Posterior vena cava (tissue), 2 donors: ENCODE measurements at regions not wholly inside any gene's neighbourhood (a gene's known extent, or its start where the extent isn't known, plus 50 kb on each side); places are given as distances from the start of the nearest gene placed in this dataset.
"Not testable (repeated sequence)": the region's sequence is repeated elsewhere in the genome, so short reads cannot be mapped to it uniquely, and the experiment has no call there.

Experiments
- DNase-seq: peaks from one replicate; pipeline ENCODE4 v3.0.0-alpha.2; 2020; ENCODE audit warnings: low spot score
- intact Hi-C, 2 donors: fragments of 100-400 bp; cut with DNase I; formaldehyde crosslinking; loops; one replicate each; pipeline versions ENCODE4 v1.14.1 to v1.14.2; 2022 to 2023
- donor health status: DM: yes; HTN: yes; CAD: no.
- donor health status: DM: yes; HTN: yes; CAD: no.

GRCh38 chr13:111017755-111018459 is 97.2 kb upstream of the ARHGEF7 start:
- no peak for DNase-seq
- intact Hi-C loops: no loop called here

DNA sequence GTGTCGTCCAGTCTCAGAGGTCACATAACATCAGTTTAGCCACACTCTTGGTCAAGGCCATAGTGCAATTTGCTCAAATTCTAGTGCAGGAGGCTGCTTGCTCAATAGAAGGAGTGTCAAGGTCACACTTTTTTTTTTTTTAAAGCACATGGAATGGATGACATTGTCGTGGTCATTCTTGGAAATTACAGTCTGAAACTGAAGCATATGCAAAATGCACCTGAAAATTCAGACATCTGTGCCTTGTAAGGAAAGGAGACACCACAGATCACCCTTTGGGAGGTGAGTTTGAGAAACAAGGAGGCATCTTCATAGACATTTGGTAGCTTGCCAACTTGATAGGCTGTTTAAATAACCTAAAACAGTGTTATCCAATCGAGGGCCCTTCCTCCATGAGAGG is 98.3 kb upstream of the ANKRD10 start:
- intact Hi-C loops: no loop called here
- no peak for DNase-seq

GRCh38 chr13:111011899-111012298 is 97.0 kb upstream of the ANKRD10 start:
- intact Hi-C loops: no loop called here
- no peak for DNase-seq

DNA sequence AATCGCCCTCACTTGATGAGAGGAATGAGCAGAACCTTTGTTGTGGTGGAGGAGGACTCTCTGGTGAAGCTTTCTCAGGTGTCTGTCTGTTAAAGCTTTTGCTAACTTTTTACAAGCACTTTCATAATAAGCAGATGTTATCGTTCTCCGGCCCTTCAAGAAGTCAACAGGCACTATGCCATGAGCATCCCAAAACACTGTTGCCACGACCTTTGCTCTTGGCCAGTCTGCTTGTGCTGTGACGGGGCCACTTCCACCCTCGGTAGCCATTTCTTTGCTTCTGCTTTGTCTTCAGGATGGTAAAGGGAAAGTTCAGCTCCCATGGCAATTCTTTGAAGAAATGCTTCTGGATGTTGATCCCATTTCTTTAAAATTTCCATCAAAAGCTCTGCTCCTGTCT is 93.5 kb upstream of the ANKRD10 start:
- intact Hi-C loops: no loop called here
- DNase-seq: no peak

DNA sequence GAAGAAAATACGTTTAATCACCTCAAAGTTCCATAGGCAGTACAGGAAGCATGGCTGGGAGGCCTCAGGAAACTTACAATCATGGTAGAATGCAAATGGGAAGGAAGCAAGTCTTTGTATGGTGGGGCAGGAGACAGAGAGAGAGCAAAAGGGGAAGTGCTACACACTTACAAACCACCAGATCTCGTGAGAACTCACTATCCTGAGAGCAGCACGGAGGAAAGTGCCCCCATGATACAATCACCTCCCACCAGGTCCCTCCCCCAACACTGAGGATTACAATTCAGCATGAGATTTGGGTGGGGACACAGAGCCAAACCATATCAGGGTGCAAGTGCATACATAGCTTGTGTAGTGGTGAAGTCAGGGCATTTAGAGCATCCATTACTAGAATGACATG is 92.3 kb upstream of the ANKRD10 start:
- no peak for DNase-seq
- intact Hi-C loops: no loop called here

GRCh38 chr13:111006506-111007031 is 91.7 kb upstream of the ANKRD10 start:
- DNase-seq: peak; percentile 95
- intact Hi-C loops: no loop called here

- intact Hi-C loops: no loop called here
- DNase-seq: peak; percentile 87
Measured at GRCh38 chr13:111005808-111006505, 91.1 kb upstream of the ANKRD10 start.

- DNase-seq: no peak
- intact Hi-C loops: no loop called here
Measured at GRCh38 chr13:111005364-111005763, 90.5 kb upstream of the ANKRD10 start.

- DNase-seq: no peak
- intact Hi-C loops: no loop called here
Measured at GRCh38 chr13:111004444-111004843, 89.6 kb upstream of the ANKRD10 start.

GRCh38 chr13:111001636-111002035 is 86.8 kb upstream of the ANKRD10 start:
- intact Hi-C loops: no loop called here

GRCh38 chr13:110993788-110994187 is 78.9 kb upstream of the ANKRD10 start:
- no peak for DNase-seq
- intact Hi-C loops: no loop called here

More at GRCh38 chr13:111001636-111002035, 86.8 kb upstream of the ANKRD10 start:
- DNase-seq: no peak

DNA sequence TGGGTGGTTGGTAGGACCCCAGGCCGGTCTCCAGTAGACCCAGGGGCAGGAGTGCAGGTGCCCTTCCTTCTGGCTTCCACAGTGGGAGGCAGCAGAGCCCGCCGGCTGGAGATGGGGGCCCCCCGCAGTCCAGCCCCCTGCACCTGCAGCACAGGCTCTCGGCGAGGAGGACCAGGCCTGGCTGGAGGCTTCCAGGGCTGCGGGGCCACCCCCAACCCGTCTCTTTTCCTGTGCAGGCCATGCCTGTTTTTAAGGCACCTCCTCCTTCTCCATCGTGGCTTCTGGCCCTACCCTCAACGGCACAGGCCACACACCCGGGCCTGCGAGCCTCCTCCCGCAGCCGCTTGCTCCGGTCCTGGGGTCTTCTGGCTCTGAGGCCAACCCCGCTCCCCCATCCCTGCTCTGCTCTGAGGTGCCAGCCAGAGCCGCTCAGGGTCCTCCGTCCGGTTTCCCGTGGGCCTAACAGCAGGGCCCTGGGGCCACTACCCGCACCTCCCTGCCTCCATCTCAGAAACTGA is 77.2 kb upstream of the ANKRD10 start:
- no peak for DNase-seq
- intact Hi-C loops: no loop called here

GRCh38 chr13:110989331-110989730 is 74.5 kb upstream of the ANKRD10 start:
- no peak for DNase-seq
- intact Hi-C loops: loop anchor here in 1 of 2 donors (10.0 kb wide), 1 partner anchor 1665 kb away; no protein-coding TSS in a partner anchor

GRCh38 chr13:110985541-110985940 is 70.7 kb upstream of the ANKRD10 start:
- intact Hi-C loops: loop anchor here in 1 of 2 donors (10.0 kb wide), 1 partner anchor 1669 kb away; no protein-coding TSS in a partner anchor
- DNase-seq: no peak

DNA sequence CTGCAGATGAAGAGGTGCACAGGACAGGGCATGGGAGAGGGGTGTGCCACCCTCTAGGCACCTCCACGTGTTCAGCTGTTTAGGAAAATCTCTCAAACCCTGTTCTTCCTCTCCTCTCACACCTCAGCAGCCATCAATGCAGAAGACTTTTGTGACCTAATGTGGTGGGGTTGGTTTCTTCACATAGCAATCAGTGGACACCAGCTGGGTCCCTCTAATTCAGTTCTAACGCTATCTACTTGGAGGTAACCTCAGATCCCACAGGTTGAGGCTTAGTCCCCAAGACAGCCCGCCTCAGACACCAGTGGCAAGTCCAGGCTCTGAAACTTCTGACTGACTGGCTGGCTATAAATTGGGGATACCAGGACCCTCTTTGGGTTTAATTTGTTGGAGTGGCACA is 69.9 kb upstream of the ANKRD10 start:
- intact Hi-C loops: loop anchor here in 1 of 2 donors (10.0 kb wide), 1 partner anchor 1670 kb away; no protein-coding TSS in a partner anchor
- no peak for DNase-seq

- intact Hi-C loops: loop anchor here in 1 of 2 donors (10.0 kb wide), 1 partner anchor 1670 kb away; no protein-coding TSS in a partner anchor
- no peak for DNase-seq
Measured at GRCh38 chr13:110984381-110984780, 69.5 kb upstream of the ANKRD10 start.

DNA sequence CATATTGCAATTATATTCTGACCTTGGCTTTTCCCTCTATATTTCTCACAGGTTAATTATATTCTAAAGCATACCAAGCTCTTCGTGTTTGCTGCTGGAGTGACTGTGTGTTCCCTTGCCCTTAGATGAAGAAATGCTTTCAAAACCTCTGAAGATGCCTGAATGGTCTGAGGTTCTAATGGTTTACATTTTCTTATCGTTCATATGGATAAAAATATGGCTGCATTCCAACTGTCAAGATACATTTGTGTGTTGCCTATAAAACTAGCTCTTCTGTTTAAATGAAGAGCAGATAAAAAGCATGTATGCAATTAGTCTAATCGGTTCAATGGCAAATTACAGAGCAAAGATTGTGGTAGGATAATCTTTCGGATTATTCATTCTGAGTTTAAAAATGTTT is 68.4 kb upstream of the ANKRD10 start:
- DNase-seq: no peak
- intact Hi-C loops: loop anchor here in 1 of 2 donors (10.0 kb wide), 1 partner anchor 1672 kb away; no protein-coding TSS in a partner anchor

DNA sequence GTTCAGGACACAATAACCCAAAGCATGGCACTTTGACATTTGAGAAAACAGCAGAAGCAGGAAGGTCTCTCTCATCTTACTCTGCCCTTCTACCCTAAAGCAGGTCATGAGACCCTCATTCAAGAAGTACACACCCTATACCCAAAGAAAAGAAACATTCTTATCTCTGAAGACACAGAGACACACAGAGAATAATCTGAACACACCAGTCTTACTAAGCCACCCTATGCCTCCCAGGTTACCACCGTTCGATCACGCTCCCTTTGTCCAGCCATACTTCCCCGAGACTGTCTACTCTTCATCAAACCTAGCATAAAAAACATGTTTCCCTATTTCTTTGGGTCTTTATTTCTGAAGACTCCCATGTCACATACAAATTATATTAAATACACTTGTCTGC is 66.5 kb upstream of the ANKRD10 start:
- intact Hi-C loops: loop anchor here in 1 of 2 donors (10.0 kb wide), 1 partner anchor 1673 kb away; no protein-coding TSS in a partner anchor

GRCh38 chr13:110980921-110981320 is 66.1 kb upstream of the ANKRD10 start:
- intact Hi-C loops: loop anchor here in 1 of 2 donors (10.0 kb wide), 1 partner anchor 1674 kb away; no protein-coding TSS in a partner anchor
- DNase-seq: no peak

More for the DNA sequence above, 66.5 kb upstream of the ANKRD10 start:
- DNase-seq: no peak

GRCh38 chr13:110979149-110979548 is 64.3 kb upstream of the ANKRD10 start:
- intact Hi-C loops, DNase-seq: not testable (repeated sequence)
